ENCODE measurements at regions not wholly inside any gene's neighbourhood (a gene's known extent, or its start where the extent isn't known, plus 50 kb on each side); places are given as distances from the start of the nearest gene placed in this dataset.

DNA sequence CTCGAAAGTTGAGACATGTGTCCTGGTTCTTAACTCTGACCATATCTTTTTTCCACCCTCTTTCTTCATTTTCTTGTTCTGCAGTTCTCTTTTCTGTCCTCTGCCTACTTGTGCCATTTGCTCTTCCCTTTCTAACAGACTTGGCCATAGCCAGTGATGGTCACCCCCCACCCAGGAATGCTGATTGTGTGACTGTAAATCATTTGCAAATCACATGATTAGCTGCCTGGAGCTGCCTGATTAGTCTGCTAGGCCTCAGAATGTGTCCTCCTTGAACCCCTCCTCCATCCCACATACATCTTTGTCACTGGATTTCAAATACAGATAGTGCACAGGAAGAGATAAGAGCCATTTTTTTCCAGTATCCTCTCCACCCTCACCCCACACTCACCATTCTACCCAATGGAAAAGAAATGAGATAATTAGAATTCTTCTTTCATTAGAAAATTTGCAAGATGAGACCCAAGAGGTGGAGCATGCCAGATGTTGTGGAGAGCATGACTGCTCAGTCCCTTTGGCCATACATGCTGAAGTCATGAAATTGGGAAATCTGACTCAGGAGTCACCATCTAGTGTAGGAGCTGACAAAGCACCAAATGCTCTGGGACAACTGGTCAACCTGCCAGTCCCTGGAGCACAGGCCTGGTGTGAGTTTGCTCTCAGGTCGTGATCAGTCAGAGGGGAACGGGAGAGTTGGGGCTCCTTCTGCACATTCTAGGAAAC is 538.2 kb downstream of the CCDC171 start:
- TF ChIP-seq, protein P1, sequence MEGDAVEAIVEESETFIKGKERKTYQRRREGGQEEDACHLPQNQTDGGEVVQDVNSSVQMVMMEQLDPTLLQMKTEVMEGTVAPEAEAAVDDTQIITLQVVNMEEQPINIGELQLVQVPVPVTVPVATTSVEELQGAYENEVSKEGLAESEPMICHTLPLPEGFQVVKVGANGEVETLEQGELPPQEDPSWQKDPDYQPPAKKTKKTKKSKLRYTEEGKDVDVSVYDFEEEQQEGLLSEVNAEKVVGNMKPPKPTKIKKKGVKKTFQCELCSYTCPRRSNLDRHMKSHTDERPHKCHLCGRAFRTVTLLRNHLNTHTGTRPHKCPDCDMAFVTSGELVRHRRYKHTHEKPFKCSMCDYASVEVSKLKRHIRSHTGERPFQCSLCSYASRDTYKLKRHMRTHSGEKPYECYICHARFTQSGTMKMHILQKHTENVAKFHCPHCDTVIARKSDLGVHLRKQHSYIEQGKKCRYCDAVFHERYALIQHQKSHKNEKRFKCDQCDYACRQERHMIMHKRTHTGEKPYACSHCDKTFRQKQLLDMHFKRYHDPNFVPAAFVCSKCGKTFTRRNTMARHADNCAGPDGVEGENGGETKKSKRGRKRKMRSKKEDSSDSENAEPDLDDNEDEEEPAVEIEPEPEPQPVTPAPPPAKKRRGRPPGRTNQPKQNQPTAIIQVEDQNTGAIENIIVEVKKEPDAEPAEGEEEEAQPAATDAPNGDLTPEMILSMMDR (IDR thresholded peaks at IDR 0.05; ENCODE audit: low read depth, low read length, missing control alignments): no peak
- no peak overlapping the region for H3K4me3 ChIP-seq (replicated peaks; ENCODE audit: low read depth, low read length)
- DNase-seq (ENCODE audit: extremely low read depth, low read depth): no peak

DNA sequence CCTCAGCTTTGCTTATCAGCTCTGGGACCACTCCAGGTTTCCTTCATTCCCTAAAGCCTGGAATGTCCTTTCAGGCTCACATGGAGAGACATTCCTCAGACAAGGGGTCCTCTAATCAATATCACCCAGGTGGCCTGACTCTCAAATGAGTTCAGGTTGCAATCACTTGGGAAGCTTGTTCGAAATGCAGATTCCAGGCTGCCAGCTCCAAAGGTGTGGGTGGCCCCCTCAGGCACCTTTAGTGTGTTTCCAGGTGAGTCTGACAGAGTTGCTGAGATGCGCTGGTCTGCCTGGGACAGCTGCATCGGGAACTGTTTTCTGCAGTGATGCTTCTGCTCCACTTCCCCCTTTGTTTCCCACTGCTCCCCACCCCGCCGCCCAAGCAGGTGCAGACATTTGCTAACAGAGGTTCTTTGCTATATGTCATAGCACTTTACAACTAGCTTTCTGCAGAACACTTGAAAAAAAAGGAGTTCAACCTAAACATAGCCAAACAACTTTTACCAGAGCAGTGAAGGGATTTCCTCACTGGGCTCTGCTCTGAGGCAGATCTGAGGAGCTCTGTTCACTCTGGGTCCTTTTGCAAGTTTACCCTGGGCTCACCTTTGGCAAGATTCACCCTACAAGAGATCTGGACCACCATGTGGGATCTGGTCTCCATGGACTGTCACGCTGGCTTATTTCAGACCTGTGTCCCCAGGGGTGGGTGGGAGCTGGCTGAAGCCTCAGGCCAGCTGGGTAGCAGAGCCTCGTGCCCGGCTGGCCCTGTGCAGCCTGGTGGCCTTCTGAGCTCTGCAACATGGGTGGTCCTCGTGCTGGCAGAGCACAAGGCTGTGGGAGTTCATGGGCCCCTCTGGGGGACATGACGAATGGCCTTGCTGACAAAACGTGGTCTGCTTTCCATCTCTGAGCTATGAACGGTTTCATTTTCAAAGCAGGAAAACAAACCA is 539.6 kb downstream of the CCDC171 start:
- no peak overlapping the region for H3K4me3 ChIP-seq (replicated peaks; ENCODE audit: low read depth, low read length)
- no peak for DNase-seq (ENCODE audit: extremely low read depth, low read depth)
- TF ChIP-seq, protein P1 (IDR thresholded peaks at IDR 0.05; ENCODE audit: low read depth, low read length, missing control alignments): no peak

DNA sequence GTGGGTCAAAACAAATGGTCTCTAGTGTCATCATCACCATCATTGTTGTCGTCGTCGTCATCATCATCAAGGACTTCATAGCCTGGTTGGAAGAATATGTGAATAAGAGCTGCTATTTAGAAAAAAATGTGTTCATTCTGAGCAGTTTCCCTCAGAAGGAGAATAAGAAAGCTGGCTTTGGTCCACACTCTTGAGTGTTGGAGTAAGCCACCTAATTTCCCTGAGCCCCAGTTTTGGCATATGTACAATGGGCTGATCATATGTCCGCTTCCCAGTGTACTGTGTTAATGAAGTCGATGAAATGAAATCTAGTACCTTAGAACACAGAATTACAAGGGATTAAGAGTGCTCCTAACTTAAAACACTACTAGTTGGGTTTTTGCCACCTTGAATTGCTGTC is 545.5 kb downstream of the CCDC171 start:
- no peak for DNase-seq (ENCODE audit: extremely low read depth, low read depth)

DNA sequence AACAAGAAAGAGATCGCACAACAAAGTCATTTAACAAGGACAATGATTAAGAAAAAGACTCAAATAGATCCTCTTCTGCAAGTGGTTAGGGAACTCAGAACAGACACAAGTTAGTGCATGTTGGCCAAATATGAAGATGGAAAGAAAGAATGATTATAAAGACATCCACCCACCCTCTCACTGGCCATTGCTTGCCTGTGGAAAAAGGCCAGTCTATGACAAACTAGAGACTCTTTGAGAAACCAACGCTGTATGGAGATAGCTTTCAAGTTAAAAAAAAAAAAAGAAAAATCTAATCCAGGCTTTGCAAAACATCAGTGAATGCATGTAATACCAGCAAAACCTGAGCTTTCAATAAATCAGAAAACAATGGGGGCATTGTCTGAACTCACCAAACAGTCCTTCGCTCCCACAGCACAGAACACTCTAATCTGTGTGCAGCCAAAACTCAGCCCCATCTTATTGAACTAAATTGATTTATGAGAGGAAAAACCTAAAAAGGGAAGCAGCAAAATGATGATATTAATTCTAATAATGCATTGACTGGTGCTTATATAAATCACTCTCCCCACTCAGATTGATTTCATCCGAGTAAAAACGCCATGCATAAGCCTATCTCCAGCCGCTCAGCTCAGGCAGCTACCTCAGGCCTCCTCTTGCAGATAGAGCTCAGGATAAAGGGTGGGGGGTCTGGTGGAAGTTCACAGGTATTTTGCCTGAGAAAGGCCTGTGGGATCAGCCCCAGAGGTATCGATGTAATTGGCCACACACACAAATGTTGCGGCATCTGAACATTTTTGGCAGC is 547.1 kb downstream of the CCDC171 start:
- DNase-seq (ENCODE audit: extremely low read depth, low read depth): no peak
- H3K4me3 ChIP-seq (replicated peaks; ENCODE audit: low read depth, low read length): no peak overlapping the region
- TF ChIP-seq, protein P1 (IDR thresholded peaks at IDR 0.05; ENCODE audit: low read depth, low read length, missing control alignments): no peak

More for the DNA sequence above, 545.5 kb downstream of the CCDC171 start:
- TF ChIP-seq, protein P1 (IDR thresholded peaks at IDR 0.05; ENCODE audit: low read depth, low read length, missing control alignments): no peak
- H3K4me3 ChIP-seq (replicated peaks; ENCODE audit: low read depth, low read length): no peak overlapping the region

DNA sequence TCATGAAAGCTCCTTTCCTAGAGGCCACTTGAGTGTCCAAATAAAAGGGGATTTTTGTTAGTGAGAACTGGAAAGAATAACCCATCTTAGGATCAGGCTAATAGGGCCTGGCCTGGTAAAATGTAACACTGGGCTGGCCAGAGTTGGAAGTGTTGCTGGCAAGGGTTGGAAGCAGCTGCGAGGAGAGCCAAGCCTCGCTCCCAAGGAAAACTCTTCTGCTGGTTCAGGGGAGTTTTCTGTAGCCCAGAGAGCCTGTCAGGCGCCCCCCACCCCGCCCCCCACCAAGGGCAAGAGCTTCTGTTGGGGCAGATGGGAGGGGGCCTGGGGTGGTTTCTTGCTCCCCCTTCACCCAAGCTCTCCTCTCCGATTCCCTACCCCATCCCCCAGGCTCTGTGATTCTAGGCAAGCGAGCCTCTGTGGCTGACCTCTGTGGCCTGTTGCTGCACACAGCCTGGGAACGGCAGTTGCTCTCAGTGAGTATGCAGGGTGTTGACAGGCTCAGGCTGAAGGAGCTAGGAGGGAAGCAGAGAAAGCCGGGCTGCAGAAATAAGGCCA is 547.8 kb downstream of the CCDC171 start:
- no peak for DNase-seq (ENCODE audit: extremely low read depth, low read depth)
- TF ChIP-seq, protein P1 (IDR thresholded peaks at IDR 0.05; ENCODE audit: low read depth, low read length, missing control alignments): no peak
- H3K4me3 ChIP-seq (replicated peaks; ENCODE audit: low read depth, low read length): no peak overlapping the region

DNA sequence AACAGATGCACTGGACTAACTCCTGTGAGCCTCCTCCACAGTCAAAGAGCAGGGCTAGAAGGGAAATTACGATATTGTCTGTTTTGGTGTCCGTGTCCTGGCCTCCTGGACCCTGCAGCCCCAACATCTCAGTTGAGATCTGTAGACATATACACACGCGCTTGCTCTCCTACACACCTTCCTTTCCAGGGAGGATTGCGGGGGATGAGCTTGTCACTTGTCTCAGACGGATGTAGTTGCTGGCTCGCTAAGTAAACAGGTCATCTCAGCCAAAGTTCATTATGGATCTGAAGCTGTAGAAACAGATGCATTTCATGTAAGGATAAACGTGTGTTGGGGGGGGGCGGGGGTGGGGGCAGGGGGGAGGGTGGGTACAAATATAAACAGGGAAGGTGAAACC is 549.3 kb downstream of the CCDC171 start:
- DNase-seq (ENCODE audit: extremely low read depth, low read depth): no peak
- TF ChIP-seq, protein P1 (IDR thresholded peaks at IDR 0.05; ENCODE audit: low read depth, low read length, missing control alignments): no peak
- H3K4me3 ChIP-seq (replicated peaks; ENCODE audit: low read depth, low read length): no peak overlapping the region
